Activated CD4-positive, alpha-beta T cell treated with anti-CD3 and anti-CD28 coated beads for 48 hours (primary cell): ENCODE measurements at regions not wholly inside any gene's neighbourhood (a gene's known extent, or its start where the extent isn't known, plus 50 kb on each side); places are given as distances from the start of the nearest gene placed in this dataset.
"Not testable (repeated sequence)": the region's sequence is repeated elsewhere in the genome, so short reads cannot be mapped to it uniquely, and the experiment has no call there.

Source experiments
- DNase-seq: peaks from one replicate; pipeline ENCODE4 v3.0.0-alpha.2; 2020

DNA sequence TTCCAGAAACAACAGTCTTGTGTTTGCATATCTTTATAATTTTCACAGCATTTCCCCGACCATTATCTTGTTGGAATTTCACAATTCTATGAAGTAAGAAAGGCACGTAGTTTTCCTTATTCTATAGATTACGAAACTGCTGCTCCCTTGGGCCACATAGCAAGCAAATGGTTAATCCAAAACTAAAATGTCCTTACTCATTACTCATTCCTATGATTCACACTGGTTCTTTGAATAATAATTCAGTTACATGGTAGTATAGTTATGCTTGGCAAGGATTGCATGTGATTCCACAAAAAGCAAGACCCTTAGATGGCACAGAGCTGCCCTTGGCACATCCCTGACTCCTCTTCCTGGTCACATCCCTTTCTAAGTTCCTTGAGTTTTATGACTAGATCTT is 51.2 kb downstream of the OR13H1 start:
- no peak for DNase-seq

- DNase-seq: no peak
Observed at GRCh38 chrX:131607792-131608369, 64.0 kb downstream of the OR13H1 start.

DNA sequence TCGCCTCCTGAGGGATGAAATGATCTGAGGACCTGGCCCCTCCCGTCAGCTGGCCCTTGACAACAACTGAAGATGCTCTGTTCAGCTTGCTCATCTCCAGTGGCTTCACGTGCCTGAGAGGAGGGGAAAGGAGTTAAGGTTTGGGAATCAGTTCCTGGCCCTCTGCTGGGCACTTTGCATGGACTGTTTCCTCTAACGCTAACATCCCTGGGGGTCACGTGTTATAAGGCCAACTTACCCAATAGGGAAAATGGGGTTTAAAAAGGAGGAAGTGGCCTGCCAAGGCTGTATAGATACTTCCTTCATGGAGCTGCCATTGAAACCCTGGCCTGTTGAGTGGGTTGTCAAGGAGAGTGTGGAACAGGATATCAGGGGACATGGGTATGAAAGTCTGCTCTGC is 65.6 kb downstream of the OR13H1 start:
- DNase-seq: no peak

DNA sequence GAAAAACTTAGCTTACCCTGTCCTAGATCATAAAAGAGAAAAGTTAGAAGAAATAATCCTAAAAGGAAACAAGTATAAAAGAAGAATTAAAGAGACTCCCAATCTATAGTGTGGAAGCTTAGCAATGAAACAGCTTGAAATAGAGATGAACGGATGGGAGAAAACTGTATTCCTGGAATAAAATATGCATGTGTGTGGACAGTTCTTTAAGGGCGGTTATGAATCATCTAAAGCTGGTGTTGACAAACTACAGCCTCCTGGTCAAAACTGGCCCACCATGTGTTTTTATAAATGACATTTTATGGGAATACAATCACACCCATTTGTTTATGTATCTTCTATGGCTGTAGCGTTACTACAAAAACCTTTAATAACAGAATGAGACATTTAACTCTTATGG is 69.4 kb downstream of the OR13H1 start:
- no peak for DNase-seq

DNA sequence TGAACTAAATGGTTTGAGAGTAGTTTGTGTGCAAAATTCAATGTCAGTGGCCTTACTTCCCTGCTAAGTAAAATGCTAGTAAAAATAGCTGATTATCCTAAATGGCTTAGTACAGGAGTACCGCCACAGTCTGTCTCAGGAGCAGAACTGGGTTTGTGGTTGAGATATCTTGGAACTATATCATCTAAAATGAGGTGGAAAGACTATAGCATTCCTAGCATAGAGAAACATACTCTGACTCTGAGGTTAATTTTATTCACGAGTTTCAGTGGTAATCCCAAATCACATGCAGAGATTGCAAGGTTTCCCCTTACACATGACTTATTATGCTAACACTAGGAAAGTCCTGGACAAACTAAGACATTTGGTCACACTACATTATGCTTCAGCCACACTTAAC is 70.4 kb downstream of the OR13H1 start:
- no peak for DNase-seq

- DNase-seq: no peak
Observed at GRCh38 chrX:131617182-131617581, 73.3 kb downstream of the OR13H1 start.

DNA sequence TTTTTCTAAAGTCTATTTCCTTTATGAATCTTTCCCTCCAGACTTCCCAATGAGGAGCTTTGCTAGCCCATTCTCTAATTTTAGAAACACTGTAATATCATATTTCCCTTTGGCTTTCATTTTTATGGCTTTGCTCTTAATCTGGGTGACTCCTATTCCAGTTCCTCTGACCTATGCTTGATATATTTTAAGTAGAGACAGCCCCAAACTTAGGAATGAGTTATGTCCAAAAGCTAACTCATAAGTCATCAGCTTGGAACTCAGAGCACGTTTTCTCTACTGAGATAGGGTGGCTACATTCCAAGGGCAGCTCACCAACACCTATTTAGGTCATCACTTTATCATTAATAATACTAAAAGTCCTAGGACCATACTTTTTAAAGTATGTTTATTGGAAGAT is 77.8 kb downstream of the OR13H1 start:
- no peak for DNase-seq

GRCh38 chrX:131626681-131627296 is 82.9 kb downstream of the OR13H1 start:
- no peak for DNase-seq

DNA sequence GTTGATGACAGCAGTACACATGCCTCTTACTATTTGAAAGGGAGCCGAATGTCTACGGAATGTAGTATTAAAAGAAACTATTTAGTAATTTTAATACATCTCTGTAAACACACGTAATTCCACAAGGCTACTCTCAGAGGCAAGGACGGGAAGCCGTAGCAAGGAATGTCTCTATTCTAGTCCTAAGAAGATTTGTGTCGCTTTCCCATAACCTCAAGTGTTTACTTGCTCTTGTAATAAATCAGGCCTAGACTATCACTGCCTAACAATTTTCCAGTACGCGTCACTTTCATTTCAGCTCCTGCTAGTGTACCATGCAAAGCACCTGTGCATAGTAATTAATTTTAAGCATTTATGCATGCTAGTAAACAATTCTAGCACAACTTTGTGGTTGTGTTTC is 86.7 kb downstream of the OR13H1 start:
- DNase-seq: no peak

GRCh38 chrX:131633285-131633917 is 89.5 kb downstream of the OR13H1 start:
- peak; percentile 52 for DNase-seq

DNA sequence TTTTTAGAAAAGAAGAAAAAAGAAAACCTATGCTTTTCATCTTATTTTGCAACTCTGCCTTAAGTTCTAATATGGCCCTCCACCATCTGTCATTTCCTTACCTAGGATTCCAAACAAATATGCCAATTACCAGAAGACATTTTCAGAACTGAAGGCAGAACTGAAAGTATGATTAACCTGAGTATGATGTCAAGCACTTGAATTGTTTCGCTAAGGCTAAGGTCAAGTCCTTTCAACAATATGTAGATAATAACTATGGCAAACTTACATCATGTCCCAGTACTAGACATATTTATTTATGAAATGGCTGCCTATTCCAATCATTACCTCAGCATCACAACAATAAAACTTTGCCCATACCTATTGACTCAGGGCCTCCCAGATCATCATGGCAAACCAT is 91.0 kb downstream of the OR13H1 start:
- DNase-seq: no peak

DNA sequence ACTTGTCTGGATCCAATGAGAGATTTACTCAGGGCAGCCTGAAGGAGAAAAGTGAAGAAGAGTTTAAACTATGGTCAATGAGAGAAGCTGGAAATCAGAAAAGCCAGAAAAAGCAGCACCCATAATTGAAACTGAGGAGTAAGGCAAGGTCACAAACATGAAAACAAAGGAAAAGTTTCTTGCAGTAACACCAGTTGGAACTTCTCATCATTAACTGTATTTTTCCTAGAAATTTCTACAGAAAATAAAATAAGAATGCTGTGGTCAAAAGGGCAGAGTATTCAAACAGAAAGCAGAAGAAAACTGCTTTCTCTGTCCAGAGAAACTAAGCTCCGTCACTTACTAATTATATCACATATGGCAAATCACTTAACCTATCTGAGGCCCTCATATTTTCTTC is 102.2 kb downstream of the OR13H1 start:
- DNase-seq: no peak

DNA sequence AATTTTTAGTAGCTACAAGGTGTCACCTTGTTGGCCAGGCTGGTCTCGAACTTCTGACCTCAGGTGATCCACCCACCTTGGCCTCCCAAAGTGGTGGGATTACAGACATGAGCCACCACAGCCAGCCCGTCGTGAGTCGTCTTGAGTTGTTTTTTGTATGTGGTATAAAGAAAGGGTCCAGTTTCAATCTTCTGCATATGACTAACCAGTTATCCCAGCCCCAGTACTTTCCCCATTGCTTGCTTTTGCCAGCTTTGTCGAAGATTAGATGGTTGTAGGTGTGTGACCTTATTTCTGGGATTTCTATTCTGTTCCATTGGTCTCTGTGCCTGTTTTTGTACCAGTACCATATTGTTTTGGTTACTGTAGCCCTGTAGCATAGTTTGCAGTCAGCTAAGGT is 105.9 kb downstream of the OR13H1 start:
- peak; percentile 21 for DNase-seq

- DNase-seq: no peak
Observed at GRCh38 chrX:131650637-131651410, 107.0 kb downstream of the OR13H1 start.

- not testable (repeated sequence) for DNase-seq
Observed at GRCh38 chrX:131663726-131664125, 119.9 kb downstream of the OR13H1 start.

DNA sequence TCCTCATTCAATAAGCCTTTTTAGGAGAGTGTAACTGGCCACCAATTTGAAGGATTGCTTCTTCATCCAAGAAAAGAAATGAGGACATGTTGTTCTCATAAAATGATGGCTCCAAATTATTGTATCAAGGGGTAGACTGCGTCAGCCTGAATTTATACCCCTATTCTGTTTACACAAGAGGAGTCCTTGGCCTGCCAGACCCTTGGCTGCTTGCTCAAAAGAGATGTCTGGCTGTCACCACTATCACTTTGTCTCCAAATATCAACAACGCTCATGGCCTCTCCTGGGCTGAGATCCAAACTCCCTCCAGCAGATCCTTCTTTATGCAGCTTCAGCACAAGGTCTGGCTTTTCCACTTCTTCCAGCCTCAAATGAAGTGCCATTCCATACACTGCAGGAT is 127.9 kb downstream of the OR13H1 start:
- DNase-seq: no peak

DNA sequence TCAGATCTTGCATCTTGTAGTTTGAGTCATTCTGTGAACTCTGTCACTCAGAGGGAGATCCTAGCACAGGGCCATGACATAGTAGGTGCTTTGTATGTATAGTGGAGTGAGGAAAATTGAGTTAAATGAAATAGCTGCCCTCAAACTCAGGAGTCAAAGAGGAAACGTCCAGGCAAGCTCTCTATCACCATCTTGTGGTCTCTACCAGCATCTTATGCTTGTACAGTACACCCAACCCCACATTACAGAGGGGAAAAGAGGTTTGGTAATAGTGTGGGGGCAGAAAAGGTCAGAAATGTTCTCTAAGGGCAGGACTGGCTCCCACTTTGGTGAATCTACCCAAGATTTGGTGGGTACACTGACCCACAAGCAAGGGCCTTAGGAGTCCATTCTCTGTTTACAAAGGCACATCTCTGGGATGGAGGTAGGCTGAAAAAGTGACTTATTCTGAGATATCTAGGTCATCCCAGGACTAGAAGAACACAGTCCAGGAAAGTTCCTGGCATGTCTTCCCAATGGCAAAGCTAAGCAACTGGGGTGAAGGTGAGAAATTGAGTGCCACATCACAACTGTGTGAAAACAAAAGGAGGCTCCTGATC is 131.8 kb downstream of the OR13H1 start:
- DNase-seq: no peak

- DNase-seq: peak; percentile 51
Observed at GRCh38 chrX:131677655-131678628, 134.1 kb downstream of the OR13H1 start.

GRCh38 chrX:131682735-131683134 is 138.9 kb downstream of the OR13H1 start:
- DNase-seq: not testable (repeated sequence)

GRCh38 chrX:131693359-131693758 is 149.5 kb downstream of the OR13H1 start:
- no peak for DNase-seq

GRCh38 chrX:131696989-131697388 is 153.1 kb downstream of the OR13H1 start:
- DNase-seq: not testable (repeated sequence)

GRCh38 chrX:131703646-131704045 is 159.8 kb downstream of the OR13H1 start:
- DNase-seq: no peak
